ENCODE measurements at regions not wholly inside any gene's neighbourhood (a gene's known extent, or its start where the extent isn't known, plus 50 kb on each side); places are given as distances from the start of the nearest gene placed in this dataset.

DNA sequence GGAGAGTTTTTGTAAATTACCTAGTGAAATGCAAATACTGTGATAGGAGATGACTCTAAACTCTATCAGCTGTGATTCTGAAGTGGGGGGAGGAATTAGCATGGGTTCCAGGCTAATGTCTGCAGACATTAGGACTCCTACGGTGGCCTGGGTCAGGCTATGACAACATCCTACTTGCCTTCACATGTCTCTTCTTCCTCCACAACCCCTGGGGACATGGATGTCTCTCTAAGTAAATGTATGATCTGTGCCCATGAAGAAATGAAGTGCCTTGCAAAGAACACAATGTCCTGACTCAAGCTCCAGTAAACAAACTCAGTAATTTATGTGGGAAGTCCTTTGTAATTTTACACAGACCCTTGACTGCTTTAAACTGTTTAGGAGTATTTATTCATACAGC is 165.8 kb upstream of the EEF1E1 start:
- Mint-ChIP-seq H3K36me3 (no peaks in the 10 kb centered on the region), H3K9me3 (peaks cover 4% of the 10 kb centered on the region), H3K27me3 (peaks cover 0 to 8% of the 10 kb centered on the region in 2 donors), H3K27ac (no peak overlapping the region), H3K4me3 (no peak overlapping the region), H3K4me1 (ENCODE audit: low read depth in 2 of 2) (no peaks in the 10 kb centered on the region)
- ATAC-seq = no peak
- no peak for DNase-seq (ENCODE audit: low spot score)

DNA sequence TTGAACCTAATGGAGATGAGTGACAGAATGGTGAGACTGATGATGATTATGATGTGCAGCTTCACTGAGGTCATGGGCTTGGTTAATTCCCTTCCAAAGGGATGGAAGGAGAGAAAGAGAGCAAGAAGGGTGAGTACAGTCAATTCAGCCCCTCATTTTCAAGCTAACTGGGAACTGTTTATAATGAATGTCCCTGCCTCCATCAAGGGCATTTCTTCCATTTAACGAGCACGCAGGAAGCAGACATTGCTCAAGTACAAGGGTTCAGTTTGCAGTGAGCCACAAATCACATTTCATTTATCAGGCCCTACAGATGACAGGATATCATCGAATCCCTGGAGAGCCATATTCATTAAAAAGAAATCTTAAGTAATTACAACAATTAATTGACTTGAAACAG is 158.3 kb upstream of the EEF1E1 start:
- Mint-ChIP-seq H3K36me3 (no peaks in the 10 kb centered on the region), H3K4me1 (ENCODE audit: low read depth in 2 of 2) (no peaks in the 10 kb centered on the region)
- no peak for ATAC-seq

DNA sequence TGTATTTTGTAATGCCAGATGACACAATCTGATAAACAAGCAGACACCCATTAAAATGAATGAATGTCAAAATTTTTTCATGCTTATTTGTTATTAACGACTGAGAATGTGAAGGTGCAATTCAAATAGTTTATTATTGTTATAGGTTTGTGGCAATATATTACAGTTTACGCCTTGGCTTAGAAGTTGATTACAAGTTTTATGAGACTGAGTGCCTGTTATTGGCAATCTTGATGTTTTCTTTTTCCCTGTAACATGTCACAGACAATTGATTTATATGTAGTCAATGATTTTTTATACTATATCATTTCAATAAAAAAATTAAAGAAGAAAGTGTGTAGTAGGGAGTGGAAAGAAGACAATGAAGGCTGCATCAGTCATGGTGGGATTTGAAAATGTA is 144.1 kb upstream of the EEF1E1 start:
- no peak for ATAC-seq
- Mint-ChIP-seq H3K4me3 (no peak overlapping the region), H3K27me3 (peaks cover 4 to 10% of the 10 kb centered on the region in 2 donors), H3K4me1 (ENCODE audit: low read depth in 2 of 2) (no peaks in the 10 kb centered on the region), H3K36me3 (no peaks in the 10 kb centered on the region), H3K27ac (no peak overlapping the region), H3K9me3 (peaks cover 2% of the 10 kb centered on the region)
- no peak for DNase-seq (ENCODE audit: low spot score)

More for the DNA sequence above, 158.3 kb upstream of the EEF1E1 start:
- Mint-ChIP-seq H3K4me3 (no peak overlapping the region), H3K27me3 (peaks cover 2 to 3% of the 10 kb centered on the region in 2 donors), H3K9me3 (no peaks in the 10 kb centered on the region), H3K27ac (no peak overlapping the region)
- no peak for DNase-seq (ENCODE audit: low spot score)

DNA sequence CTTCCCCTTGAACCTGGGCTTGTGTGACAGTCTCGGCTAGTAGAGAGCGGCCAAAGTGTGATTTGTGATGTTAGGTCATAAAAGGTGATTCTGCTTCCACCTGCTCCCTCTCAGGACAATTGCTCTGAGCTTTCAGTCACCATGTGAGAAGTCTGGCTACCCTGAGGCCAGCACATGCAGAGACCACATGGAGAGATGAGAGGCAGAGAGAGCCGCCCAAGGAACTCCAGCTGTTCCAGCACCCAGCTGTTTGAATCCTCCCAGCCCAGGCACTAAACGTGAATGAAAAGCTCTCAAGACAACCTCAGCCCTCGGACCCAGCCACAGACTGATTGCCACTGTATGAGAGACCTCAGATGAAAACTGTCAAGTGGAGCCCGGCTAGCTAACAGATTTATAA is 143.4 kb upstream of the EEF1E1 start:
- H3K4me1 Mint-ChIP-seq (ENCODE audit: low read depth in 2 of 2) = no peaks in the 10 kb centered on the region
- no peak overlapping the region for H3K27ac Mint-ChIP-seq
- no peak for ATAC-seq
- H3K4me3 Mint-ChIP-seq = no peak overlapping the region
- H3K9me3 Mint-ChIP-seq = no peaks in the 10 kb centered on the region
- peaks cover 4 to 6% of the 10 kb centered on the region in 2 donors for H3K27me3 Mint-ChIP-seq
- H3K36me3 Mint-ChIP-seq = no peaks in the 10 kb centered on the region
- no peak for DNase-seq (ENCODE audit: low spot score)

DNA sequence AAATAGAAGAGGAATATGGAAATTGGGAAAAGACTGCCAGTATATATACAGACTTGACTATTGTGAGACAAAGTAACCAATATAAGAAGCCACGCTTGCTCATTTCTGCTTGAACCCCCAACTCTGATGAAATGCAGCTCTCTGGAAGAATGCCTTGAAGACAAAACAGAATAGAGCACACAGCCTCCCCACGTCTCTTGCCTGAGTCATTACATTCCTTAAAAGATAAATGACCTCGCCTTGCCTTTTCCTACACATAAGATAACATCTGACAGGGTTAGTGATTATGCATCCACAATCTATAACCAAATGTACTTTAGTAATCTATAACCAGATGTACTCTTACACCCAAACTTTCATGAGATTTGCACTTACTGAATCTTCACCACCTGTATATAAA is 141.1 kb upstream of the EEF1E1 start:
- H3K27me3 Mint-ChIP-seq = peaks cover 6 to 18% of the 10 kb centered on the region in 2 donors
- no peaks in the 10 kb centered on the region for H3K4me1 Mint-ChIP-seq (ENCODE audit: low read depth in 2 of 2)
- H3K4me3 Mint-ChIP-seq = no peak overlapping the region
- DNase-seq (ENCODE audit: low spot score) = no peak
- H3K27ac Mint-ChIP-seq = no peak overlapping the region
- no peaks in the 10 kb centered on the region for H3K9me3 Mint-ChIP-seq
- ATAC-seq = no peak
- H3K36me3 Mint-ChIP-seq = no peaks in the 10 kb centered on the region

DNA sequence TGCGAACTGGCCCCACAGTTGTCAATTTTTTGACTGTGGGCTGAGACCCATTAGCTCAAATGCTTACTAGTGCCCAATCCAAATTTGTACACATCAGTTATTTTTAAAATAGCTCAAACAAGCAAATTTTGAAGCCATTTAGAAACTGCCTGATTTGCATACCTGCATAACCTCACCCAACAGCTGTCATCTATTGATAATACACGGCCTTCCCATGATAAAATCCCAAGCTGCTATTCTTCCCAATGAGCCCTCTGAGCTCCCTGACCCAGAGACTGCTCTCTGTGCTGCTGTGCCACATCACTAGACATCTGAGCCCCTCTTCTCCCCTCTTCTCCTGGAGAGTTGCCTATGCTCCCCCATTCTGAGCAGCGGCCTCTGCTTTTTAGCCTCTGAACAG is 140.5 kb upstream of the EEF1E1 start:
- Mint-ChIP-seq H3K9me3 (no peaks in the 10 kb centered on the region), H3K27me3 (peaks cover 6 to 22% of the 10 kb centered on the region in 2 donors), H3K36me3 (no peaks in the 10 kb centered on the region), H3K27ac (no peak overlapping the region), H3K4me1 (ENCODE audit: low read depth in 2 of 2) (no peaks in the 10 kb centered on the region), H3K4me3 (no peak overlapping the region)
- ATAC-seq = no peak
- no peak for DNase-seq (ENCODE audit: low spot score)

DNA sequence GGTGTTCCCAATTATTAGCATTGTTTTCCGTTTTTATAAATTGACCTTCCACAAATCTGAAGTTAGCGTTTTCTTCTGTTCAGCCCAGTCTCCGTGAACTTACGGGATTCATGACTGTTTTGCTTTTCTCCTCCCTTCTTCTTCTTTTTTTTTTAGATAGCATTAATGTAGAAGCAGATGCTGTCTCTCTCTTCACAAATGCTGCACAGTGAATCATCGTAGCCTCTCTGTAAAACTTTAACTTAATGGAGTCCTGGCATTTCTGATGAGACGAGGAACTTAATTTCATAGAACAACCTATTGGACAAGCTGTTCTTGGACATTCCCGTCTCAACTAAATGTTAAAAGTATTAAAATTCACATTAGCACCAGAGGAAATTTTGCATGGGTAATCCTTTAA is 138.0 kb upstream of the EEF1E1 start:
- no peaks in the 10 kb centered on the region for H3K4me1 Mint-ChIP-seq (ENCODE audit: low read depth in 2 of 2)
- DNase-seq (ENCODE audit: low spot score) (no peak), ATAC-seq (no peak)
- no peaks in the 10 kb centered on the region for H3K36me3 Mint-ChIP-seq
- H3K27me3 Mint-ChIP-seq = peaks cover 6 to 22% of the 10 kb centered on the region in 2 donors
- no peaks in the 10 kb centered on the region for H3K9me3 Mint-ChIP-seq
- no peak overlapping the region for H3K27ac Mint-ChIP-seq
- no peak overlapping the region for H3K4me3 Mint-ChIP-seq

DNA sequence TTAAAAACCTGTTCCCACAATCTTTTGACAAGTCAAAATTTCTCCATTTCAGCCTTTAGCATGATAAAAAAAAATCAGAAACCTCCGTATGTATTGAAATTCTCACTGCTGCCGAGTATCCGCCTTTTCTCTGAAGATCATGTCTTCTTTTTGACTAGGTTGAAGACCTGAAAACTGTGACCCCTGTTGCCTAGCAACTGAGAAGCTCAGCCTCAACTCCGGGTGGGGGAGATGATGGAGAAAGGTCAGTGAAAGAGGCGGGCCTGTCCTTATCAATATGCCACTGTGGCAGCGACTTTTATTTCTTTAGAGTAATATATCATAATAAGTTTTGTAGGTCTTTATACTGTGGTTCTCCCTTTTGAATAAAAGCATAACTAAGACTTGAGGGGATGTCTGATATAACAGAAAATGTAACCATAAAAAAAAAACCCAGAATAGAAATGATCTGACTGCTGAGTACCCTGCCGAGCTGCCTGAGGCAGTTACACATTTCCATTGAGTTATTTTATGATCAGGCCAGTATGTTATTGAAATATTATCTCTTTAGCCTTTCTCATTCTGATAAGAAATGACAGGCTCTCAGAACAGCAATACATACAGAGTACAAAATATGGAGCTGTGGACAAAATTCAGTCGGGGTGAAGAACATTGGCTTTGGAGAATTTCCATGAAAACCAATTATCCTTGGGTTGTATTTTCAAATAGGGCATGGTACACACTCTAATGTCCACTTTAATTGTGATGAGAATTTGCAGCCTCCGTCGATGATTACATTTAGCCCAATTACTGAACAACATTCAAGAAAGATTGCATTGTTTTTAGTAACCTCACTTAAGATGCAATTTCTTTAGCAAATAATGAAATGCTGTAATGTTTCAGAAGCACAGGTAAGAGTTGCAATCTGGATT is 136.7 kb upstream of the EEF1E1 start:
- Mint-ChIP-seq H3K4me3 (no peak overlapping the region), H3K27ac (no peak overlapping the region), H3K4me1 (ENCODE audit: low read depth in 2 of 2) (no peaks in the 10 kb centered on the region), H3K36me3 (no peaks in the 10 kb centered on the region), H3K27me3 (peaks cover 8 to 27% of the 10 kb centered on the region in 2 donors), H3K9me3 (no peaks in the 10 kb centered on the region)
- ATAC-seq (no peak), DNase-seq (ENCODE audit: low spot score) (no peak)

DNA sequence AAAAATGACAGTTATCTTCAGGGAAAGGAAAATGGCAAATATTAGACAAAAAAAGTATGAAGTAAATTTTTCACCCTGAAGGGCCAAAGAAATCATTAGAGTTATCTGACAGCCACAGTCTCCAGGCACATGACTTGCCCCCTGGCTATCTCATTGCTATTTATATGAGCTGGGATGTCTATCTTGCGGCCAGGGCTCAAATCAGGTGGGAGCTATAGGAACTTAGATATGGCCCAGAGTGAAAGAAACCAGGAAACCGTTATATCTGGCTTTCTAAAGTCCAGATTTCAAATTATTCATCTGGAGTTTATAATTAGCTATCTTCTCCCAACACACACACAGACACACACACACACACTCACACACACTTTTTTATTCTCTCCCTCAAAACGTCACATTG is 135.3 kb upstream of the EEF1E1 start:
- no peak overlapping the region for H3K27ac Mint-ChIP-seq
- H3K36me3 Mint-ChIP-seq = no peaks in the 10 kb centered on the region
- H3K9me3 Mint-ChIP-seq = no peaks in the 10 kb centered on the region
- H3K27me3 Mint-ChIP-seq = peaks cover 4 to 25% of the 10 kb centered on the region in 2 donors
- ATAC-seq (no peak), DNase-seq (ENCODE audit: low spot score) (no peak)
- no peak overlapping the region for H3K4me3 Mint-ChIP-seq
- H3K4me1 Mint-ChIP-seq (ENCODE audit: low read depth in 2 of 2) = no peaks in the 10 kb centered on the region

DNA sequence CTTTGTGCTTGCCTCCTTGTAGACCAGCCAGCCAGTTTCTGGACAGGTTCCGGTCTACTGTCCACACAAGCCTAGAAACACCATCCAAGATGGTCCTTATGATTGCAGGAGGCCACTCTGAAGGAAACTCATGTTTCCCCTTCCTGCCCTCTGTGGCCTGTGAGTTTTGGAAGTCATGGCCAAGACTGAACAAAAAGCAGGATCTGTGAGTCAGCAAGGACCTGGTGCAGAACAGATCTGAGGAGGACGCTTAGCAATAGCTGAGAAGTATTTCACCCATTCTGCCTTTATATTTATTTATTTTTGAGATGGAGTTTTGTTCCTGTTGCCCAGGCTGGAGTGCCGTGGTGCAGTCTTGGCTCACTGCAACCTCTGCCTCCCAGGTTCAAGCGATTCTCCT is 134.6 kb upstream of the EEF1E1 start:
- Mint-ChIP-seq H3K4me1 (ENCODE audit: low read depth in 2 of 2) (no peaks in the 10 kb centered on the region), H3K27ac (no peak overlapping the region), H3K4me3 (no peak overlapping the region), H3K36me3 (no peaks in the 10 kb centered on the region), H3K9me3 (no peaks in the 10 kb centered on the region), H3K27me3 (peaks cover 4 to 24% of the 10 kb centered on the region in 2 donors)
- no peak for ATAC-seq
- no peak for DNase-seq (ENCODE audit: low spot score)

DNA sequence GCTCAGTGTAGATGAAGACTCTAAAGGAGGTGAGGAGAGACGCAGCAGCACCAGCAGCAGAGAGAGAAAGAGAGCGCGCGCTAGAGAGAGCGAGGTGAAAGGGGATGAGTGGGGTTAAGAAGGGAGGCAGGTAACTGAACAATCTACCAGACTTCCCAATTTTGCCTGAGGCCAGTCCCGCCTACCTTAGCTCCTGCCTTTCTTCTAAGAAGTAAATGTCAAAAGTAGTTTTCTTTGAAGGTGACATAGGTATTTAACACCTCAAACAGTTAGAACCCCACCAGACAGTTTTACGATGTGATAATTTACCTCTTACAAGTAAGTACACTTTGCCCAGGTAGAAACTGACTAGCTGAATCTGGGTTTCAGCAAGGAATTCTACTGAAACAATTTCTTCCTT is 132.0 kb upstream of the EEF1E1 start:
- Mint-ChIP-seq H3K27me3 (peaks cover 2 to 16% of the 10 kb centered on the region in 2 donors), H3K27ac (no peak overlapping the region), H3K4me3 (no peak overlapping the region), H3K9me3 (no peaks in the 10 kb centered on the region), H3K36me3 (no peaks in the 10 kb centered on the region), H3K4me1 (ENCODE audit: low read depth in 2 of 2) (no peaks in the 10 kb centered on the region)
- DNase-seq (ENCODE audit: low spot score) = no peak
- no peak for ATAC-seq

DNA sequence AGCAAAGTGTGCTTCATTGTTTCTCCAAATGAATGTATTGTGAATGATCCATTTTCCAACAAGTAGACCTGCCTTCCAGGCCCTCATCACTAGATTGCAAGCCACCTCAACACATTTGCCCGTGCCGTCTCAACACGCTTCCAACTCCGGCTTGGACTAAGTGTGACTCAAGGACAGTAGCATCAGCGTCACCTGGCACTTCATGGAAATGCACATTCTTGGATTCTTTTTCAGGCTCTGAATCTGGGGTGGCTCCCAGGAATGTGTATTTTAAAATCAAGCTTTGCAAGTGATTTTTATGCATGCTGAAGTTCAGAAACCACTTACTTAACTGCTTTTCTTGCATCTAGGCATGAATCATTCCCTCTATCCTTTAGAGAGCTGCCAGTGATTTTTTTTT is 129.6 kb upstream of the EEF1E1 start:
- no peaks in the 10 kb centered on the region for H3K9me3 Mint-ChIP-seq
- H3K27ac Mint-ChIP-seq = no peak overlapping the region
- H3K4me3 Mint-ChIP-seq = no peak overlapping the region
- no peak for ATAC-seq
- peaks cover 2 to 7% of the 10 kb centered on the region in 2 donors for H3K27me3 Mint-ChIP-seq
- no peaks in the 10 kb centered on the region for H3K4me1 Mint-ChIP-seq (ENCODE audit: low read depth in 2 of 2)
- no peaks in the 10 kb centered on the region for H3K36me3 Mint-ChIP-seq
- DNase-seq (ENCODE audit: low spot score) = no peak

DNA sequence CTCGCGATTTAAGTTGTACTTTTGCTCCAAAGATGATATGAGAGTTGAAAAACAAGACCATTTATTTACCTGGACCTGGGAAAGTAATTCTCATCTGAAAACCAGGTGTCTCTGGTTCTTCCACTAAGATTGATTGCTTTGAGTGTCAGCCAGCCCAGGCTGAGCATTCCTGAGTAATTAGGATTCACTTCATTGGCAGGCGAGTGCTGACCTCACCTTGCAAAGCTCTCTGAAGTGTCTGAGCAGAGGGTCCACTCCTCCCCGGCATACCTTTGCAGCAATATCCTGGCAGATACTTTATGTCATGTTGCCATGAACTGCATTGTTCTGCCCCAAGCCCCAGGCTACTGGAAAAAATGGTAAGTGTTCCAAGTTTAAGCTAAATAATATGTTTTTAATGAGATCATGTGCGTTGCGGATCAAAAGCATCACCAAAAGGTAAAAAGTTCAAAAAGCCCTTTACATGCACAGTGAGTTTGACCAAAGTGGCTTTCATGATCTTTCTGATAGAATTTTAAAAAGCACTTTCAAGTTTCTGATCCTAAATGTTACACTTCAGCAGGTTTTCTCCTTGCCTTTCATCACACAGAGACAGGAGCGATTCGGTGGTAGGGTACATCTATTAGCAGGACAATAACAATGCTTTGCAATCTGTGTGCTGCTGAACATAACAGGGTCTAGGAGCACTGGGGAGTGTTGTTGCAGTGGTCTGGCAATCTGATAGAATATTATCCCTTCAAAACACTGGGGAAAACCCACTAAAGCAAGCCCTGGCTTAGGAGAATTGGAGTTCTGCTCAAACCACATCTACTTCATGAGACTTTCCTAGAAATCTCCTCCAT is 127.8 kb upstream of the EEF1E1 start:
- Mint-ChIP-seq H3K27me3 (peaks cover 2 to 7% of the 10 kb centered on the region in 2 donors), H3K36me3 (no peaks in the 10 kb centered on the region), H3K4me3 (no peak overlapping the region), H3K4me1 (ENCODE audit: low read depth in 2 of 2) (no peaks in the 10 kb centered on the region), H3K9me3 (no peaks in the 10 kb centered on the region), H3K27ac (no peak overlapping the region)
- DNase-seq (ENCODE audit: low spot score) = no peak
- ATAC-seq = no peak

DNA sequence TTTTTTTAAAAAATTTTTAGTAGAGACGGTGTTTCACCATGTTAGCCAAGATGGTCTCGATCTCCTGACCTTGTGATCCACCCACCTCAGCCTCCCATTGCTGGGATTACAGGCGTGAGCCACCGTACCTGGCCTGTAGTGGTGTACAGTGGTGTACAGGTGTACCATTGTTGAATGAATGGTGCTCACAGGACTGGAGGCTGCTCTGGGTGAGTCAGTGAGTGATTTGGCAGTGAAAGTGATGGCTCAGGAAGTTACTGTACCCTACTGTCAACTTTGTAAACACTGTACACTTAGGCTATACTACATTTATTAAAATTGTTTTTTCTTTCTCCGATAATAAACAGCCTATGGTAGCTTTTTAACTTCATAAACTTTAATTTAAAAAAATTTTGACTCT is 122.8 kb upstream of the EEF1E1 start:
- peaks cover 3 to 7% of the 10 kb centered on the region in 2 donors for H3K27me3 Mint-ChIP-seq
- H3K4me1 Mint-ChIP-seq (ENCODE audit: low read depth in 2 of 2) = no peaks in the 10 kb centered on the region
- DNase-seq (ENCODE audit: low spot score) (no peak), ATAC-seq (no peak)
- H3K36me3 Mint-ChIP-seq = no peaks in the 10 kb centered on the region
- H3K27ac Mint-ChIP-seq = no peak overlapping the region
- H3K4me3 Mint-ChIP-seq = no peak overlapping the region
- no peaks in the 10 kb centered on the region for H3K9me3 Mint-ChIP-seq

Data from natural killer cell treated with Interleukin-12 subunit alpha and Interleukin-12 subunit beta and Interleukin-15 and Interleukin-18, amount 100 ng/mL, for 72 hours (primary cell).